Jurkat, Clone E6-1 (cell line): ENCODE measurements at regions not wholly inside any gene's neighbourhood (a gene's known extent, or its start where the extent isn't known, plus 50 kb on each side); places are given as distances from the start of the nearest gene placed in this dataset.
"Not testable (repeated sequence)": the region's sequence is repeated elsewhere in the genome, so short reads cannot be mapped to it uniquely, and the experiment has no call there.

Source experiments
- DNase-seq: peaks from one replicate; pipeline ENCODE4 v3.0.0-alpha.2; 2011; ENCODE audit warnings: low read depth, low spot score
- H3K4me3 ChIP-seq: 2 replicates; pipeline ENCODE4 v1.5.1; 2011; ENCODE audit warnings: mild to moderate bottlenecking, low read length, control low read depth, moderate library complexity

DNA sequence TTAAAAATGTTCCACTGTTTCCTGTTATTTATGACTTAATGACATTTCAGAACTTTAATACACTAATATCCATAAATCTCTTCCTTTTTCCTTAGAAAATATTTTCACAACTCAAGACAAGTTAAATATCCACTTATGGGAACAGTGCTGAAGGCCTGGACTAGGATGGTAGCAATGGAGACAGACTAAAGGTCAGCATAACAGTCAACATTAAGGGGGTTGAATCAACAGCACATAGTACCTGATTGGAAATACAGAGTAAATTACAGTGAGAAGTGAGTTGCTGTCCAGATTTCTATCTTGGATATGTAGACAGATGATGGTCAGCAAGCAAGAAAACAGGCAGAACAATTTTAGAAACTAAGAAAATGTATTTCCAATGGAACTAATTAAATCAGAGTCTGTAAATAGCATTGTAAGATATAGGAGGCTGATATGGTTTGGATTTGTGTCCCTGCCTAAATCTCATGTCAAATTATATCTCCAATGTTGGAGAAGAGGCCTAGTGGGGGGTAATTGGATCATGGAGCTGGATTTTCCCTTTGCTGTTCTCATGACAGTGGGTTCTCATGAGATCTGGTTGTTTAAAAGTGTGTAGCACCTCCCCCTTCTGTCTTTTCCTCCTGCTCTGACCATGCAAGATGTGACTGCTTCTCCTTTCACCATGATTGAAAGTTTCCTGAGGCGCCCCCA is 682.7 kb downstream of the MAFB start:
- no peak overlapping the region for H3K4me3 ChIP-seq
- no peak for DNase-seq

DNA sequence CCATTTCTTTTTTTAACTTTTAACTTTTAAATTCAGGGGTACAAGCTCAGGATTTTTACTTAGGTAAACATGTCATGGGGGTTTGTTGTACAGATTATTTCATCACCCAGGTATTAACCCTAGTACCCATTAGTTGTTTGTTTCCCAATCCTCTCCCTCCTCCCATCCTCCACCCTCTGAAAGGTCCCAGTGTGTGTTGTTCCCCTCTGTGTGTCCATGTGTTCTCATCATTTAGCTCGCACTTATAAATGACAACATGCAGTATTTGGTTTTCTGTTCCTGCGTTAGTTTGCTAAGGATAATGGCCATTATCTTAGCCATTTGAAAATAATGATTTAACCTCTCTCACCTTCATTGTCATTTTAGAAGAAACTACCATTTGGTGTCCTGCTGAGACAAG is 684.9 kb downstream of the MAFB start:
- H3K4me3 ChIP-seq, DNase-seq: not testable (repeated sequence)

DNA sequence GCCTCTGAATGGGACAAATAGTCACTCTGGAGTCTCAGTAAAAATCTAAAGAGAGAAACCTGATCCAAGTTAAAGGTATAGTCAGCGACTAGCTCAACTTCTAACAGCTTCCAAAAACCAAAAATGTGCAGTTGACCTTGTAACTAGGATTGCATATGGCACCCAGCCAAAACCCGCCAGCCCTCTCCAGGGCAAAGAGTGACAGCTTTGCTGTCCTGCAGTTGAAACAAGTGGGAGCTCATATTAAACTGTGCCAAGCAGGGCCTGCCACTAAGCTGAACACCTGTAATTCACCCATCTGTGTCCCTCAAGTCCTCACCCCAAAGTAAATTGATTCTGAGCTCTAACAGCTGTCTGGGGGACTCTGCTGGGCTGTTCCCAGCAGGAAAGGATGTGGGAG is 695.3 kb downstream of the MAFB start:
- H3K4me3 ChIP-seq, result no peak overlapping the region
- DNase-seq, result no peak

DNA sequence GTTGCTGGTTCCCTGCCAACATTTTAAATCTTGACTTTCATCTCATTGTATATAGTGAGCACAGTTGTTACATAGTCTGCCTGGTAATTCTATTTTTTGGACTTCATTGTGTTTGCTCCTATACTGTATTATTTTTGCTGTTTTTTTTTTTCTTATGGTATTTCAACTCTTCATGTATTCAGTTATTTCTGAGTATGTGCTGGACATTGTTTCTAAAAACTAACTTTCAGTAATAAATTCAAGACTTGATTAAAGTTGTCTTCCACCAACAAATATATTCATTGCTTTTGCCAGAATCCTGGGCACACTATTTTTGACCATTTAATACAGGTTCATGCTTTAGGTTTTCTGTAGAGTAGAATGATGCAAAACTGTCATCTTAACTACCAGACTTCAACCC is 698.3 kb downstream of the MAFB start:
- no peak for DNase-seq

DNA sequence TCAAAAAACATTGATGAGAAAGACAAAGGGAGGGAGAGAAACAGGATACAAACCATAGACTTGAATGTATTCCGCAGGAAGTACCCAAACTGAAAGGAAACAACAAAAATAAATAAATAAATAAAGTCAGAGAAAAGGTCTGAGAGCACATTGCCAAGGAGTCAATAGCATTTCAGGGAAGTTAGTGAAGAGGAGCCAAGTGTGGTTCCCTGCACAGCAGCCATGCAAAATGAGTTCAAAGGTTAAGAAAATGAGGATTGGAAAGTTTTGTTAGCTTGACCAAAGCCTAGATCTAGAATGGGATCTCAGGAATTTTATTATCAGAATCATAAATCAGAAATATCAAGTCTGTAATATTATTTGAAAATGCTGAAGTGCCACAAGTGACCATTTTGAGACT is 700.0 kb downstream of the MAFB start:
- no peak for DNase-seq
- H3K4me3 ChIP-seq, result no peak overlapping the region

More for the DNA sequence above, 698.3 kb downstream of the MAFB start:
- H3K4me3 ChIP-seq, result no peak overlapping the region

DNA sequence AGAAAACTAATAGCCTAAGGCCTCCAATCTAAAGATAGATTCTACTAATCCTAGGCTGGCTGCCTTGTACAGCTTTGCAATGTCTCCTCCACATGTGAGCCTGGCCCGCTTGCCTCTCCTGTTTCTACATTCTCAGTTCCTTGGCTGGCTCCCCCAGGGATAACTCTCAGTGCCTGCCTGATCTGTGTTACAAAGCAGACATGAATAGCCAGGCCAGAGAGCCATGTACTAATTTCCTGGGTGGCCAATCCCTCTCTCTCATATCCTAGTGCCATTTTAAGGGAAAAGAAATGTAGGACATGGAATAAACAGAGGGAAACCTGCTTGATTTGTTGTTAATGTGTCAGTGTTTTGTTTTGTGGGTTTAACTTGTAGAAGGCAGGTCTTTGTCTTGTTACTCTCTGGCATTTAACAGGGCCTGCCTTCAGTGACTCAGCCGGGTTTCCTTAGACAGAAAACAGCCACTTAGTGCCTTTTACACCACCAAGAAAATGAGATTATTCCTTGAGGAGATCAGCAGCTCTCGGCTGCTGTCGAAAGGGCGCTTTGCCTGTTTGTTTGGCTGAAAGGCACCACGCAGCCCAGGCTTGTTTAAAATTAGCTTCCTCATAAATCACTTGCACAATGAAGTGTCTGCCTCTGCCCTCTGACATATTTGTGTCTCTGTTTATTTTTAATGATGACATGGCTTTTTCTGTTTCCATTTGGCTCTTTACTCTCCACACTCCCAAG is 702.7 kb downstream of the MAFB start:
- DNase-seq, result no peak
- no peak overlapping the region for H3K4me3 ChIP-seq

DNA sequence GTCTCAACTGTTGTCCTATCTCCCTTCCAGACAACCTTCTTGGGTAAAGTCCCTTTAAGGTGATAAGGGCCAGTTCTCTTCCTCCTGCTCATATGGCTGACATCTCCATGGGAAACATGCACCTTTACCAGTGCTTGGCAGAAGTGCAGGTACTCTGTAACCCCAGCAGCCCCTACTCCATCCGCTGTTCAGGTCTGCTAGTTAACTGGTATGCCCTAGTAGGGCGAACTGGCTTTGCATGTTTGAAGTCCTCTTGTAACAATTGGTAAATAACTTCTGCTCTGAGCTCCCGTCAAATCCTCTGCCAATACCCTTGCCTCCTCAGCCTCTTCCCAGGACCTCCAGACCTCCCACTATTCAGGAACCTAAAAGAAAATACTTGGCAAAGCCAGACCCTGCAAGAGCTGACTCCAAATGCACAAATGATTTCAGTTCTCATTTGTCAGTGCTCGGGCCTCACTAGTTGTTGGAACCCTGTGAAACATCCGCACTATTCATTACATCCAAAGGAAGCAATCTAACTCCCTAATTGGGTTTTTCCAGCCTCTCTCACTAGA is 703.7 kb downstream of the MAFB start:
- DNase-seq, result no peak
- no peak overlapping the region for H3K4me3 ChIP-seq

DNA sequence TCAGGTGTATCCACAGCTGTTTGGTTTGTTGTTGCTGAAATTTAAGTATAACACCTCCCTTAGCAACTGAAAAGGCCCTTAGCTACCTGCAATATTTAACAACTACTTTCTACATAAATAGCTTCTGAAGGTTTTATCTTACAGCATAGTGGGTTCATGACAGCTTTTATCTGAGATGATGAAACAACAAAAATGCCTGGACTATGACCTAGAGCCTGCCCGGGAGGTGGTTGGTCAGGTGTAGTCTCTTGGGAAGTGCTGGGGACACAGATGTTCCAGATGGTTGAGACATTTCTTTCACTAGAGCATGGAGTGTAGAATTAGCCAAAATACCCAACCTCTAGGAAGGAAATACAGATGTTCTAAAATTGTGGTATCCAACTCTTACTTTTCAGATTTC is 705.4 kb downstream of the MAFB start:
- no peak for DNase-seq
- H3K4me3 ChIP-seq, result no peak overlapping the region

DNA sequence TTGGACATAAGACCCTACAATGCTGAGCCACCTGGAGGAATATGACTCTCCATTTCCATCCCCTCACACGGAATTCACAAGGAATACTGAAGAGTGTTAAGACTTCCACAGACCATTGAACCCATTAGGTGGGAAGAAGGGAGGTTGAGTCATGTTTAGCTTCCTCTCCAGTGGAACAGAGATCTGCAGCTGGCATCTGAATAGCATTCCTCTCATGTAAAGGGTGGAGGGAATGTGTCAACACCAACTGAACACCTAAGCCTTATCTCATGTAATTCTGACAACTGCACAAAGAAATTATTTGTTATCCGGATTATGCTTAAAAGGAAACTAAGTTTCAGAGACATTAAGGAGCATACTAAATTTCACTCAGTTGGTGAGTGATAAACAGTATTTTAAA is 705.9 kb downstream of the MAFB start:
- H3K4me3 ChIP-seq, result no peak overlapping the region
- no peak for DNase-seq

DNA sequence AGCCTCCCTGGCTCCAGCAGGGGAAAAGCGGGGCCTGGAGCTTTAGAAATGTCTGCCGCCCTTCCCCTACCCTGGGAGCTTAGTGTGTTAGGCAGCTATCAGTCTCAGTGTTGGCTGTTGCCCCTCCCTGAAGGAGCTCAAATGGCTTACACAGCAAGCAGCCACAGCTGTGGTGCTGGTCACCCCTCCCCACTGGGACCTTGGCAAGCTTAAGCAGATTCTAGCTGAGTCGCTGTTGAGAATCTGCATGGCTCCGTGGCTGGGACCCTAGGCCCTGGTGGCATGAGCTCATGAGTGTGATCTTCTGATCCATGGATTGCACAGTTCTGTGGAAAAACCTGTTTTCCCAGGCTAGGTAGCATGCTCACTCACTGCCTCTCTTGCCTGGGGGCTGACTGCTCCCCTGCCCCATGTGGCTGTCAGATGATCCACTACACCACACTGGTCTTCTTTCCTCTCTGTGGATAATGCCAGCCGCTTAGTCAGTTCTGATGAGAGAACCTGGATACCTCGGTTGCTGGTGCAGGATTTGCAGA is 714.0 kb downstream of the MAFB start:
- DNase-seq, result no peak
- H3K4me3 ChIP-seq, result no peak overlapping the region

DNA sequence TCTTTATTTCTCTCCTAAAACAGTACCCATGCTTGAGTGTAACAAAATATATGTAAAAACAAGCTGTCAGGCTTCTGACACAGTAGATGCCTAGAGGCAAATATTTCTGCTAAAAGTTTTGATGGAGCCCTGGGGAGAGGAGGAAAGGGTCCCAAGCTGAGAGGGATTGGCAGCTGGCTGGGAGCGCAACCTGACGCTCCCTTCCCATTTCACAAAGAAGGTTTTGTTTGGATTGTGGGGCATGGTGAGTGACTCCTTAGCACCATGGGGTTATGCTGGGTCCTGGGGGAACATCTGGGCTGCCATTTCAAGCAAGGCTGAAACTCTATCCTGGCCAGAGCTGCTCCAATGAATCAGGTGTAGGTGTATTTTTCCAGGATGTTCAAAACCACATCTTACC is 720.5 kb downstream of the MAFB start:
- H3K4me3 ChIP-seq, result no peak overlapping the region
- no peak for DNase-seq

DNA sequence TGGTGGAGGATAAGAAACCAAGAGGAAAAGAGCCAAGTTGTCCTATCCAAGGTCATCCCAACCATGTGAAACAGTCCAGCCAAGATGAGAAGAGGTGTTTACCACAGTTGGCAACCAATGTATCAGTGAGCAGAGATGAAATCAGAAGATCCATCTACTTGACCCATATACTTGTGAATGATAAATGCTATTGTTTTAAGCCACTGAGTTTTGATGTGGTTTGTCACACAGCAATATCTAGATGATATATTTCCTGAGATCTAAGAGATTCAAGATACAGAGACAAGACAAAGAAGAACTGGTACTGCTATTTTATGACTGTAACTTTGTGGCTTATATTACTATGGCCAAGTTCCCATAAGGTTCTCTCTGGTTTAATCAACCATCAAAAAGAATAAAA is 721.2 kb downstream of the MAFB start:
- no peak overlapping the region for H3K4me3 ChIP-seq
- peak; percentile 24 for DNase-seq

DNA sequence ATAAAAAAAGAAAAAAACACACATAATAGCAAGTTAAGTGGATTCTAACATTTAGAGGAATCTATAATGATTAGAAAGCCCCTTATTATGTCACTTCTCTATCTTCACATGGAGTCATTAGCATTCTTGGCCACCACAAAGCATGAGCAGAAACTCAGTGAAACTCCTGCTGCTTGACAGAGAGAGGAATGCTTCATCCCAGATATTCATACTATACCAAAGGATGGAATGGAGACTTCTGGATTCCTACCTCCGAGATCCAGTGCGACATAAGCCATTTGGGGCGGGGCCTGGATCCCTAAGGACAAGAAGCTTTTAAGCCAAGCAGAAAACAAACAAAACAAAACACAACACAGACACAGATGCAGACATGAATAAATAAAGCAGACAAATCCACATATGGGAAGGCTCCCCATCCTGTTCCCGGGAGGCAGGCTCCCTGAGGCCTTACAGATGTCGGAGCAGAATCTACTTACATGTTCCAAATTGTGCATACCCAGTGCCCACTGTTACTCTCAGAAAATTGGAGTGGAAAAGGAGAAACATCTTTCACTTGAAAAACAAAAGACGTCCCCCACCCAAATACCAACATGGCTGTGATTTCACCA is 727.3 kb downstream of the MAFB start:
- no peak overlapping the region for H3K4me3 ChIP-seq
- DNase-seq, result no peak

DNA sequence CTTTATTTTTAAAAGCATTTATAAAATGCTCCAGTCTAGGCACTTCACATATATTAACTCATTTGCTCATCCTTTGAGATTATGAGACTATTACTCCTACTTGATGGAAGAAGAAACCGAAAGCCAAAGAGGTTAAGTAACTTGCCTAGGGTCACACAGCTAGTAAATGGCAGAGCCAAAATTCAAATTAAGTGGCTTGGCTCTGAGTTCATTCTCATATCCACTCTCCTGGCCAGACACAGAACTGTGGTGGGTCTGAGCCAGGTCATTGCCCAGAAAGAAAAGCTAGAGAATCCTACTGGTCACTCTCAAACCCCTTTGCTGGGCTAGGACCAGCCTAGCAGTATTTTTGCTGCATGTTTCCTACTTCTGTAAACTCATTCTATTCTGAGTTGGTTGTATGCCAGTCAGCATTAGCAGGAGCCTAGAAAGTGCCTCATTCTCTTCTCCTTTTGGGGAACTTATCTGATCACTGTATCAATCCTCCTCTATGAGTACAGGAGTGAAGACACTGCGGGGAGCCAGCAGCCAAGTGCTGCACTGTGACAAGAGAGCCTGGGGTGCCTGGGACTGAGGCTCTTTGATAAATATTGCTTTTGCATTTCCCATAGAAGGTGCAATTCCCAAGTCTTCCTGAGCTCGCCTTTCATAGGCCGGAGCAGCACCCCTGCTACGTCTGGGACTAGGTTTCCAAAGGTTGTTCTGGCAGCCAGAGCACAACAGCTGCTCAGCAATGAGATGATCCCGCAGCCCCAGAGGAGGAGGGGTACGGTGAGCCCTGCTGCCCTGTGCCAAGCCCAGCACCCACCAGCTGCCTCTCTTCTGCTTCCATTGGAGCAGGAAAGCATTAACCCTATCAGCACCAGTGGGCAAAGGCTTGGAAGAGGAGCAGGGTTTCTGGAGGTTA is 728.3 kb downstream of the MAFB start:
- DNase-seq, result no peak
- H3K4me3 ChIP-seq, result no peak overlapping the region

DNA sequence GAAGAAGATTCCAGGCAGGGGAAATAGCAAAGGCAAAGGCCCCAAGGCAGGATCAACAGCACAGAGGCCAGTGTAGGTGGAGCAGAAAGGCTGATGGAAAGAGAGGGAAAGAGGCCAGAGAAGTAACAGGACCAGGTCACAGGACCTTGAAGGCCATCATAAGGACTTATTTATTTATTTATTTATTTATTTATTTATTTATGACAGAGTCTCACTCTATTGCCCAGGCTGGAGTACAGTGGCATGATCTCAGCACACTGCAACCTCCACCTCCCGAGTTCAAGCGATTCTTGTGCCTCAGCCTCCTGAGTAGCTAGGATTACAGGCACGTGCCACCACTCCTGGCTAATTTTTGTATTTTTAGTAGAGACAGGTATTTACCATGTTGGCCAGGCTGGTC is 731.1 kb downstream of the MAFB start:
- H3K4me3 ChIP-seq, DNase-seq: not testable (repeated sequence)

DNA sequence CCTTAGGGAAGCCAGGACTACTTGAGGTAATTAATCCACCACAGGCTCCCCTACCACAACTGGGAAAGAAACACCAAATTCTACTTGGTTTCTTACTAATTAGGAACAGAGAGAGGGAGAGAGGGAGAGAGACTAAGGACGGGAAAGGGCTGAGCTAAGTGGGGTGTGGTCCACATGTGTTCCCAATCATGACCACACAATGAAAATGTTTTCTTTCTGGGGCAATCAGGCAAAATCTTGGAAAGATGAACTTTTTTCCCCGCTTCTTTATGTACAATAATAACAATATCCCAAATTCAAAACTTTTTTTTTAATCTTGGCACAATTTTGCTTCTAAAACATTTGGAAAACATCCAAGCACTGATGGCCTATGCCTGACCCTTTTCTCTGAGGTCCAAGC is 734.4 kb downstream of the MAFB start:
- no peak for DNase-seq
- no peak overlapping the region for H3K4me3 ChIP-seq

DNA sequence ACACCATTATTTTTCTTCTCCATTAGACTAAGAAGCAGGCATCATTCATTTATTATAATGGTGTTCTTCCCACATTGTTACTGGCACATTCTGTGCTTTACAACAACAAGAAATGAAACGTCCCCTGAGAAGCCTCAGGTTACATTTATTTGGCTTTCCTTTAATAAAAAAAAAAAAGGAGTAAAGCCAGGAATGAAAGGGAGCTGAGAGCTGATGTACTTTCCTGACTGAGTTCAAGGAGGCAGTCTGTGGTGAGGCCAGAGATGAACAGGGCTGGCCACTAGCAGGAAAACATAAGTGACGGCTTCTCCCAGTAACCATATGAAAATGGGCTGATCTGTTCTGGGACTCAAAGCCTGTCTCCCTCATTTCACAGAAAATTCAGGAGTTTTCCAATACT is 742.1 kb downstream of the MAFB start:
- H3K4me3 ChIP-seq, result no peak overlapping the region
- DNase-seq, result no peak

DNA sequence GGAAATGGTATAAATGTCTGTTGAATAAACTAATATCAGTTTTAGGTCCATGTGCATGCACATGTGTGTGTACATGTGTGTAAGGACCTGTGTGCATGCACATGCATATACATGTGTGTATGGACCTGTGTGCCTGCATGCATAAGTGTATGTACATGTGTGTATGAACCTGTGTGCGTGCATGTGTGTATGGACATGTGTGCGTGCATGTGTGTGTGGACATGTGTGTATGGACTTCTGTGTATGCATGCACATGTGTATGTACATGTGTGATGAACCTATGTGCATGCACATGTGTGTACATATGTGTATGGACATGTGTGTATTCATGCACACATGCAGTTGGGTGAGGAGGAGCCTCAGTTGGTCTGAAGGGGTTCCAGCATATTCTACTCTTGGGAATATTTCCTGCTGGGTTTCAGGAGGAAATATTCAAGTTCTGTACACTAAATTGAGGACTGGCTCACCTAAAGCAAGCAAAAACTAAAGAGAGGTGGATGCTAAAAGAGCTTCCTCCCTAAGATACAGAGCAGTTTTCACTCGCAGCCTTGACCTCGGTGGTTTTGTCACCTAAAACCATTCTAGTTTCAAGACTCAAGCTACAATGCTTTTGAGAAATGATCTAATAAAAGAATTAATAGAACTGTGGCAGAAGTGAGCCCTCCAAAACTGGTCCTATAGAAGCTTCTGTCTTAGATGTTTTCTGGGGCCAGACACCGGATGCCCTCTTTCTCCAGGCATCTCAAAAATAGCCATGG is 742.8 kb downstream of the MAFB start:
- no peak for DNase-seq
- H3K4me3 ChIP-seq, result no peak overlapping the region
